ENCODE measurements at regions not wholly inside any gene's neighbourhood (a gene's known extent, or its start where the extent isn't known, plus 50 kb on each side); places are given as distances from the start of the nearest gene placed in this dataset.
A peak's percentile ranks its signal among the peaks of the same experiment; 100 is the strongest.

- TF ChIP-seq ZFX (IDR thresholded peaks at IDR 0.05) (no peak), CTCF (conservative IDR thresholded peaks at IDR 0.05) (peak; percentile 87)
- H3K27ac ChIP-seq = no peak overlapping the region; the same call in 1 of the 2 replicates
Observed at GRCh38 chr1:233518344-233518743, 95.6 kb upstream of the KCNK1 start.

- TF ChIP-seq ZFX (IDR thresholded peaks at IDR 0.05) = no peak
- TF ChIP-seq CTCF (conservative IDR thresholded peaks at IDR 0.05) = no peak
- peak overlapping the region; percentile 18; the same call in 1 of the 2 replicates for H3K27ac ChIP-seq
Observed at GRCh38 chr1:233520261-233521191, 93.4 kb upstream of the KCNK1 start.

DNA sequence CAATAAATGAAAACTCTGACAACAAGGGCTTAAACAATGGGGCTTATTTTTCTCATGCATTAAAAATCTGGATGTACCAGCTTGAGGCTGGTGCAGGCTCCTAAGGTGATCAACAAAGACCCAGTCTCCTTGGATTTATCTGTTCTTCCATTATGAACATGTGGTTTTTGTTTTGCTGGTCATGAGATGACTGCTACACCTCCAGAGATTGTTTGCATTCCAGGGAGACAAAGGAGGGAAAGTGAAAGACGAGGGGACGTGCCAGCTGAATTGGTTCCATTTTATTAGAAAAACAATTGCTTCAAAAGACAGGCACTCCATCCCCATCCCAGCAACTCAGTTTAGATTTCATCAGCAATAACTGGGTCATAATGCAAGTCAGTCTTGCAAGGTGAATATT lies 90.9 kb upstream of the KCNK1 start:
- no peak overlapping the region for H3K27ac ChIP-seq
- TF ChIP-seq ZFX (IDR thresholded peaks at IDR 0.05) = no peak

DNA sequence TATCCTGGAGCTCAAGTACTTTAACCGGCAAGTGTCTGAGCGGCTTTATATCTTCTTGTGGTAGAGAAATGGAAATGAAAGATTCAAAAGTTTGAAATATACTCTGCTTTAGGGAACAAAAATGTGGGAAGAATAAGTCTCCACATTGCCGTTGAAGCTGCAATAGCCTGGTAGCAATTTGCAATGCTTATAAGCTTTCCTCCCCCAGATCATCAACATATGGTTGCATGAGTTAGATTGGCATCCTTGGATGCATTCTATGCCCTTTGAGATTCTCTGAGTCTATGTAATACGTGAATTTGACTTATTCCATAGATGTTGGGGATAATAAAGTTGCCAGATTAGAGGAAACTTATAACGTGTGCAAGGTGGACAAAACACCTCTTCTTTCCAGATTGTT lies 86.1 kb upstream of the KCNK1 start:
- no peak overlapping the region for H3K27ac ChIP-seq
- TF ChIP-seq CTCF (conservative IDR thresholded peaks at IDR 0.05) = no peak
- no peak for TF ChIP-seq ZFX (IDR thresholded peaks at IDR 0.05)

DNA sequence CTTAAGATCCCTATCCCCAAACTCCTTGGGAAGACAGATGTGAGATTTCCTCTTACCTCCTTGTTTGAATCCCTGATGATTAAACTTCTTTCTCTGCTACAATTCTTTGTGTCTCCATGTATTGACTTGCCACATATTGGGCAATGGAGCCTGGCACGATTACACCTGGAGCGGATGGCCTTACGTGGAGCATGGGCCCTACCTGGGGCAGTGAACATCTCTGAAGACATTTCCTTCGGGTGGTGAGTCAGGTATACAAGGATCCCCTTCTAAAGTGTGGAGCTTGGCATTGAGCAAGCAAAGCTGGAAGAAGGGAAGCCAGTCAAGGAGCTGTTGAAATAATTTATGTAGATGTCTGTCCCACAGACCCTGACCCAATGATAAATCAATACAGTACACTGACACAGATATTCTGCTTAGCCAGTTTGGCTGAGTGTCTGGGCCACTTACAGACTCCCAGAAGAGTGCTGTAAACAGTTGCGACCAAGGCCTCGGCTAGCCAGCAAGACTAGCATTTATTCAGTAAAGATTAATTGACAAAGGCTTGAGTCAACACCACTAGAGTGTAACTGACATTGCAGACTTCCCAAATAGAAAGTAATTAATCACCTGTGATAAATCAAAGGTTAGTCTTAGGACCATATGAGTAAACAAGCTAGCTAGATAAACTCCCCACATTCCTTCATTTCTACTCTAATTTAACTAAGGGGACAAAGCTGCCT lies 83.1 kb upstream of the KCNK1 start:
- no peak overlapping the region for H3K27ac ChIP-seq
- no peak for TF ChIP-seq CTCF (conservative IDR thresholded peaks at IDR 0.05)
- TF ChIP-seq ZFX (IDR thresholded peaks at IDR 0.05) = no peak

GRCh38 chr1:233540816-233541215 lies 73.1 kb upstream of the KCNK1 start:
- TF ChIP-seq ZFX (IDR thresholded peaks at IDR 0.05) (no peak), CTCF (conservative IDR thresholded peaks at IDR 0.05) (no peak)

DNA sequence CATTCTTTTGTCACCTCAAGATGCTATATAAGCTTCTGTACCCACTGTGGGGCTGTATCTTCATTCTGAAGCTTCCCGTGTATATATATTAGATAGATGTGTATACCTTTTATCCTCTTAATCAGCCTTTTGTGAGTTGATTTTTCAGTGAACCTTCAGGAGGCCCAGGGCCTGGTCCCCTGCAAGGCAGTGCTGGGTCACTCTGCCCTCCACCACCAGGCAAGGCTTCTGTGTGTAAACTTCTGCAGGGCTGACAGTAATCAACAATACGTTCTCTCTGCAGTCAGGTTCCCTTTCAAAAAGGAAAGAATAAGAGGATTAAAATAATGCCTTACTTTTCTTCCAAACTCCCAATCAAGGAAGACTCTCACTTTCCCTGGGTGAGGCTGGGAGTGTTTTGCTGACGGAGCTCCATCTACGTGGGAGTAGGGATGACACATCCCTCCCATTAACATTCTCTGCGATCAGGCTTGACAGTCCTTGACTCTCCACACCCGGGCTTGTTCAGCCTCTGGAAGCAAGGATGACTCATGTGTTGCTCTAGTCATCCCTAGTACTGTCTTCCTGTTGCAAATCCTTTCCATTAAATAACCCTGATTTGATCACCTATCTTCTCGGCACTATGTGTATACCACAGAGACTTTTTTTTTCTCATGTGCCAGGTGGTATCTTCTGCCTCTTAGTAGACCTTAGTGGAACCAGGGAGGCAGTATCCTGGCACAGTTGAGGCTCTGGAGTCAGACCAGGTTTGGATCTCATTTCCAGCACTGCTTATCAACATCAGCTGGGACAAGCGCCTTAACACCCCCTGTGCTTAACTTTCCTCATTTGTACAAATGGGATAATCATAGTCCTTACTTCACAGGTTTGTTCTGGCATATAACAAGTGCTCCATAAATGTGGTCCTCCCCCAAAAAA lies 70.3 kb upstream of the KCNK1 start:
- TF ChIP-seq CTCF (conservative IDR thresholded peaks at IDR 0.05) = no peak
- TF ChIP-seq ZFX (IDR thresholded peaks at IDR 0.05) = no peak
- H3K27ac ChIP-seq = no peak overlapping the region

More at GRCh38 chr1:233540816-233541215, 73.1 kb upstream of the KCNK1 start:
- H3K27ac ChIP-seq = no peak overlapping the region

Data from C4-2B (cell line).